H1 (cell line): ENCODE measurements at regions not wholly inside any gene's neighbourhood (a gene's known extent, or its start where the extent isn't known, plus 50 kb on each side); places are given as distances from the start of the nearest gene placed in this dataset.

Source experiments
- CTCF ChIA-PET: fragments of 300-600 bp; sonication (Branson Sonifier 250); formaldehyde crosslinking; loops from one replicate; lab custom pipeline; 2021; ENCODE audit not compliant: partially characterized antibody; lab: Charles Lee
- POLR2A ChIA-PET: fragments of 300-600 bp; sonication (Branson Sonifier 250); formaldehyde crosslinking; loops from one replicate; lab custom pipeline; 2021; ENCODE audit warnings: inconsistent platforms; ENCODE audit not compliant: partially characterized antibody; lab: Charles Lee
- DNase-seq, 2 experiments: peaks; one replicate each; pipeline versions ENCODE4 v3.0.0 to v3.0.0-alpha.2; 2010 to 2022; ENCODE audit warnings: low spot score in 2 of 2, low read depth in 1 of 2, mixed read lengths in 1 of 2
- FAIRE-seq: peaks from 2 replicates; lab custom pipeline; 2011; peaks lifted over from hg19 to GRCh38; lab: Jason Lieb, UNC
- H2AFZ ChIP-seq: 2 replicates; pipeline ENCODE4 v1.8.1; 2012; ENCODE audit warnings: low read length, inconsistent platforms
- H2AK5ac ChIP-seq: 2 replicates; pipeline ENCODE4 v1.6.1; 2013; ENCODE audit warnings: low read depth, low read length
- H2BK120ac ChIP-seq: replicated peaks from 2 replicates; pipeline ENCODE3; 2013; ENCODE audit warnings: low read depth, low read length, inconsistent platforms
- H2BK12ac ChIP-seq: 2 replicates; pipeline ENCODE4 v1.6.1; 2013; ENCODE audit warnings: low read depth, low read length
- H2BK15ac ChIP-seq: 2 replicates; pipeline ENCODE4 v1.6.1; 2013; ENCODE audit warnings: low read length
- H2BK20ac ChIP-seq: 2 replicates; pipeline ENCODE4 v1.6.1; 2013; ENCODE audit warnings: low read length
- H2BK5ac ChIP-seq: 2 replicates; pipeline ENCODE4 v1.6.1; 2013; ENCODE audit warnings: low read depth, low read length
- H3K14ac ChIP-seq: 2 replicates; pipeline ENCODE4 v1.6.1; 2013; ENCODE audit warnings: inconsistent platforms; ENCODE audit not compliant: insufficient read length
- H3K18ac ChIP-seq: 2 replicates; pipeline ENCODE4 v1.6.1; 2013; ENCODE audit warnings: low read length; ENCODE audit errors: extremely low read depth
- H3K23ac ChIP-seq: 2 replicates; pipeline ENCODE4 v1.6.1; 2013; ENCODE audit warnings: inconsistent platforms; ENCODE audit not compliant: insufficient read length
- H3K23me2 ChIP-seq: 2 replicates; pipeline ENCODE4 v1.6.1; 2013; ENCODE audit warnings: low read depth, low read length
- H3K27ac ChIP-seq: 2 replicates; pipeline ENCODE4 v1.6.1; 2011; ENCODE audit warnings: low read depth, low read length, inconsistent platforms
- H3K27me3 ChIP-seq, 4 experiments: replicated peaks in 1 of 4; 1 replicate in 1 of 4; 2 replicates in 3 of 4; pipeline versions ENCODE4 v1.6.1 to v1.8.1; 2011 to 2013; ENCODE audit warnings: low read length in 3 of 4, mild to moderate bottlenecking in 3 of 4, inconsistent platforms in 2 of 4, mixed read lengths in 2 of 4, moderate library complexity in 1 of 4; ENCODE audit not compliant: control insufficient read depth in 3 of 4, insufficient read depth in 3 of 4; ENCODE audit errors: extremely low read depth in 1 of 4
- H3K36me3 ChIP-seq, 4 experiments: 2 replicates each; pipeline versions ENCODE4 v1.6.1 to v1.8.1; 2011 to 2013; ENCODE audit warnings: mild to moderate bottlenecking in 4 of 4, low read length in 3 of 4, moderate library complexity in 2 of 4, control low read depth in 1 of 4, inconsistent platforms in 1 of 4; ENCODE audit not compliant: insufficient read depth in 4 of 4, control insufficient read depth in 2 of 4
- H3K4ac ChIP-seq: replicated peaks from 2 replicates; pipeline ENCODE3; 2013; ENCODE audit warnings: low read length, low read depth, mixed read lengths, inconsistent platforms; ENCODE audit not compliant: insufficient read length
- H3K4me1 ChIP-seq, 4 experiments: replicated peaks in 1 of 4; 1 replicate in 1 of 4; 2 replicates in 3 of 4; pipeline versions ENCODE4 v1.6.1 to v1.8.1; 2011 to 2013; ENCODE audit warnings: low read length in 3 of 4, inconsistent platforms in 2 of 4, mixed read lengths in 1 of 4; ENCODE audit not compliant: insufficient read depth in 4 of 4, control insufficient read depth in 3 of 4
- H3K4me2 ChIP-seq, 2 experiments: 2 replicates each; pipeline versions ENCODE4 v1.6.1 to v1.8.1; 2011 to 2013; ENCODE audit warnings: low read depth in 2 of 2, low read length in 2 of 2, control low read depth in 1 of 2, inconsistent platforms in 1 of 2, mild to moderate bottlenecking in 1 of 2; ENCODE audit not compliant: insufficient read depth in 1 of 2
- H3K4me3 ChIP-seq, 4 experiments: fragments of 200-600, 300-600 bp in 1 of 4; sonication (generic), shearing (Covaris generic), sonication (Bioruptor Twin) in 1 of 4; 2 replicates each; pipeline versions ENCODE4 v1.5.1 to v1.8.1; 2011 to 2016; ENCODE audit warnings: low read length in 4 of 4, low read depth in 3 of 4, control low read depth in 2 of 4, inconsistent platforms in 2 of 4, mild to moderate bottlenecking in 2 of 4, mixed read lengths in 1 of 4, moderate library complexity in 1 of 4; ENCODE audit not compliant: insufficient read depth in 2 of 4; ENCODE audit errors: extremely low read depth in 1 of 4
- H3K56ac ChIP-seq: replicated peaks from 2 replicates; pipeline ENCODE3; 2013; ENCODE audit warnings: low read depth, mild to moderate bottlenecking, mixed read lengths, low read length, inconsistent platforms; ENCODE audit not compliant: insufficient read length
- H3K79me1 ChIP-seq: 2 replicates; pipeline ENCODE4 v1.6.1; 2013; ENCODE audit warnings: low read depth, low read length, control low read depth
- H3K79me2 ChIP-seq, 2 experiments: 2 replicates each; pipeline versions ENCODE4 v1.6.1 to v1.8.1; 2012 to 2013; ENCODE audit warnings: low read length in 2 of 2, mild to moderate bottlenecking in 2 of 2, inconsistent platforms in 1 of 2; ENCODE audit not compliant: insufficient read depth in 2 of 2, control insufficient read depth in 1 of 2
- H3K9ac ChIP-seq, 4 experiments: replicated peaks in 1 of 4; 1 replicate in 1 of 4; 2 replicates in 3 of 4; pipeline versions ENCODE4 v1.6.1 to v1.8.1; 2011 to 2013; ENCODE audit warnings: low read depth in 3 of 4, low read length in 3 of 4, control low read depth in 2 of 4, mild to moderate bottlenecking in 2 of 4, moderate library complexity in 2 of 4, inconsistent platforms in 1 of 4; ENCODE audit errors: extremely low read depth in 1 of 4
- H3K9me3 ChIP-seq, 2 experiments: 2 replicates each; pipeline versions ENCODE4 v1.6.1 to v1.8.1; 2012 to 2013; ENCODE audit warnings: mild to moderate bottlenecking in 2 of 2, moderate library complexity in 2 of 2, control low read depth in 1 of 2, inconsistent platforms in 1 of 2, low read depth in 1 of 2, low read length in 1 of 2, mixed read lengths in 1 of 2; ENCODE audit not compliant: insufficient read depth in 2 of 2
- H4K20me1 ChIP-seq, 2 experiments: replicated peaks in 1 of 2; 2 replicates each; pipeline versions ENCODE3 to v1.8.1; 2011 to 2013; ENCODE audit warnings: inconsistent platforms in 2 of 2, low read length in 2 of 2, mild to moderate bottlenecking in 1 of 2; ENCODE audit not compliant: insufficient read depth in 2 of 2, control insufficient read depth in 1 of 2
- H4K5ac ChIP-seq: 2 replicates; pipeline ENCODE4 v1.6.1; 2013; ENCODE audit warnings: low read length, low read depth, mixed read lengths, inconsistent platforms; ENCODE audit not compliant: insufficient read length
- H4K8ac ChIP-seq: 2 replicates; pipeline ENCODE4 v1.8.0; 2013; ENCODE audit warnings: mild to moderate bottlenecking, moderate library complexity, low read length, inconsistent platforms; ENCODE audit not compliant: insufficient read depth; ENCODE audit errors: extremely low read depth
- H4K91ac ChIP-seq: replicated peaks from 2 replicates; pipeline ENCODE3; 2013; ENCODE audit warnings: low read length, mixed read lengths, inconsistent platforms; ENCODE audit not compliant: insufficient read length
- CREB1 ChIP-seq: IDR thresholded peaks from 2 replicates; pipeline ENCODE4 v1.6.1; 2012; ENCODE audit warnings: inconsistent platforms
- EZH2 ChIP-seq: fragments of 200-600 bp; sonication (generic); IDR thresholded peaks from 2 replicates; pipeline ENCODE4 v1.7.1; 2012; ENCODE audit warnings: low read depth, mild to moderate bottlenecking, moderate library complexity, low read length, inconsistent platforms; ENCODE audit not compliant: severe bottlenecking
- POU5F1 ChIP-seq: IDR thresholded peaks from 2 replicates; pipeline ENCODE4 v1.6.1; 2011; ENCODE audit warnings: low read depth, mild to moderate bottlenecking, low read length, moderate library complexity
- RBBP5 ChIP-seq: IDR thresholded peaks from 2 replicates; pipeline ENCODE4 v1.7.1; 2012; ENCODE audit warnings: low read depth, mild to moderate bottlenecking, inconsistent platforms, low read length, moderate library complexity, borderline replicate concordance
- TAF1 ChIP-seq: IDR thresholded peaks from 2 replicates; pipeline ENCODE4 v1.6.1; 2011; ENCODE audit warnings: mild to moderate bottlenecking, low read depth, low read length
- WGBS, 2 experiments: shearing (Covaris generic) in 1 of 2; methylation state at CpG; one replicate each; pipeline versions ENCODE4 v1.1.6 to v1.1.7; 2013 to 2015; ENCODE audit warnings: low lambda C conversion rate in 2 of 2, mixed read lengths in 2 of 2, inconsistent platforms in 1 of 2, low coverage in 1 of 2, missing lambda C conversion rate in 1 of 2; ENCODE audit not compliant: insufficient replicate concordance in 2 of 2, insufficient coverage in 1 of 2, insufficient read length in 1 of 2; ENCODE audit errors: extremely low coverage in 1 of 2, missing lambda C conversion rate in 1 of 2; 5-methylcytosine and 5-hydroxymethylcytosine counted together
- TF ChIP-seq, protein P1 (sequence below): IDR thresholded peaks from 2 replicates; pipeline ENCODE4 v1.6.1; 2012; ENCODE audit warnings: low read length, inconsistent platforms

DNA sequence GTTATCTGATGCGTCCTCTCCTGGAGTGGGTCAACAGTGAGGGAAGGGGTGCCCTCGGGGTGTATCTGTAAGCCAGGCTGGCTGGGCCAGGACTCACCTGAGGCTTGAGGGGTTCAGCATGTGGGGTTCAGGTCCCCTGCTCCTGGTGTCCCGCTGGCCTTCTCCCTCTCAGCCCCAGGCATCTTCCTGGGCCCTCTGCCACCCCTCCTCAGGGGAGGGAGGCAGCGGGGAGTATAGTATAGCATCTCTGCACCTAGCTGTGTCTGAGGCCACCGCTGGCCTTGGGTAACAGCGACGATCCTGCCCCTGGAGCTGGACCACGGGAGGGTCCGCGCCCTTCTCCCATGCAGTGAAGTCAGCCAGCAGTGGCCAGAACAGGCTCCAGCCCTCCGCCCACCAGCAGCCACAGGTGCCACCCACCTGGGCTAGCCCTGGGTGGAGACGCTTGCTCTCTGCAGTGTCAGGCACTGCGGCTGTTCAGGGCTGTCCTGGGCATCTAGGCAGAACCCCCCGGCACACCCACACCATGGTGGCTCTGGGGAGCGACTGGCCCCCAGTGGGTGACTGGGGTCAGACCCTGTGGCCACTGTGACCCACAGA lies 110.7 kb upstream of the NKX1-1 start:
- H3K79me1 ChIP-seq: no peaks in the 10 kb centered on the region
- POLR2A ChIA-PET: interaction anchor here (1.0 kb wide), 1 partner anchor 10 kb away, joined by 3 read pairs; no protein-coding TSS in a partner anchor
- WGBS, 2 experiments: 87% methylated on average over 13 of the region's 15 CpGs; no CpG with 5 or more reads in 1 of the 2 experiments
- H3K9ac ChIP-seq: no peak overlapping the region
- H3K4me3 ChIP-seq: no peak overlapping the region
- no peak overlapping the region for H2BK20ac ChIP-seq
- H2AK5ac ChIP-seq: no peak overlapping the region
- no peak for DNase-seq
- no peak overlapping the region for H2BK120ac ChIP-seq
- TF ChIP-seq EZH2 (no peak), RBBP5 (no peak), TAF1 (no peak), POU5F1 (no peak), CREB1 (no peak)
- TF ChIP-seq, protein P1, sequence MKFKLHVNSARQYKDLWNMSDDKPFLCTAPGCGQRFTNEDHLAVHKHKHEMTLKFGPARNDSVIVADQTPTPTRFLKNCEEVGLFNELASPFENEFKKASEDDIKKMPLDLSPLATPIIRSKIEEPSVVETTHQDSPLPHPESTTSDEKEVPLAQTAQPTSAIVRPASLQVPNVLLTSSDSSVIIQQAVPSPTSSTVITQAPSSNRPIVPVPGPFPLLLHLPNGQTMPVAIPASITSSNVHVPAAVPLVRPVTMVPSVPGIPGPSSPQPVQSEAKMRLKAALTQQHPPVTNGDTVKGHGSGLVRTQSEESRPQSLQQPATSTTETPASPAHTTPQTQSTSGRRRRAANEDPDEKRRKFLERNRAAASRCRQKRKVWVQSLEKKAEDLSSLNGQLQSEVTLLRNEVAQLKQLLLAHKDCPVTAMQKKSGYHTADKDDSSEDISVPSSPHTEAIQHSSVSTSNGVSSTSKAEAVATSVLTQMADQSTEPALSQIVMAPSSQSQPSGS: no peak
- TF ChIP-seq, all 59 proteins: peak for 0
- no peak overlapping the region for H3K56ac ChIP-seq
- no peak overlapping the region for H2AFZ ChIP-seq
- H3K36me3 ChIP-seq: no peaks in the 10 kb centered on the region
- H3K4ac ChIP-seq: no peak overlapping the region
- H4K5ac ChIP-seq: no peak overlapping the region
- H2BK12ac ChIP-seq: no peak overlapping the region
- H2BK15ac ChIP-seq: no peak overlapping the region
- no peak overlapping the region for H3K27ac ChIP-seq
- peaks cover 0 to 8% (median 2%) of the 10 kb centered on the region in 4 experiments; a peak in 2 of 7 replicates for H3K27me3 ChIP-seq
- H3K9me3 ChIP-seq: peaks cover 0 to 7% of the 10 kb centered on the region in 2 experiments; a peak in 1 of 4 replicates
- H4K8ac ChIP-seq: no peak overlapping the region
- H4K20me1 ChIP-seq: peaks cover 0 to 12% of the 10 kb centered on the region in 2 experiments
- H3K23me2 ChIP-seq: peaks cover 17% of the 10 kb centered on the region; the same call in 1 of the 2 replicates
- CTCF ChIA-PET: interaction anchor here (0.8 kb wide), 1 partner anchor 161 kb away, joined by 3 read pairs; no protein-coding TSS in a partner anchor
- no peaks in the 10 kb centered on the region for H3K79me2 ChIP-seq
- no peak overlapping the region for H2BK5ac ChIP-seq
- no peak for FAIRE-seq
- H3K23ac ChIP-seq: no peak overlapping the region
- H3K14ac ChIP-seq: no peak overlapping the region
- peaks cover 0 to 6% (median 3%) of the 10 kb centered on the region in 4 experiments; a peak in 2 of 7 replicates for H3K4me1 ChIP-seq
- no peak overlapping the region for H4K91ac ChIP-seq
- H3K4me2 ChIP-seq: no peak overlapping the region
- no peak overlapping the region for H3K18ac ChIP-seq
